SK-N-SH (cell line): ENCODE measurements at regions not wholly inside any gene's neighbourhood (a gene's known extent, or its start where the extent isn't known, plus 50 kb on each side); places are given as distances from the start of the nearest gene placed in this dataset.

Experiments used
- CTCF ChIA-PET: fragments of 300-600, 350-600 bp; formaldehyde crosslinking; extraction: SDS; loops from one replicate; lab custom pipeline; 2021; lab: Yijun Ruan, JAX
- POLR2A ChIA-PET: fragments of 350-600 bp; sonication (Branson Sonifier 250); formaldehyde crosslinking; extraction: SDS; loops from one replicate; lab custom pipeline; 2020; ENCODE audit warnings: antibody characterized with exemption, inconsistent platforms; lab: Yijun Ruan, JAX
- DNase-seq: peaks from one replicate; pipeline ENCODE4 v3.0.0; 2012
- H2AFZ ChIP-seq: fragments of 200-600 bp; sonication (generic); 2 replicates; pipeline ENCODE4 v1.8.1; 2016; ENCODE audit warnings: antibody characterized with exemption, mild to moderate bottlenecking, low read depth
- H3F3A ChIP-seq: fragments of 200-600 bp; sonication (generic); replicated peaks from 2 replicates; pipeline ENCODE3; 2016; ENCODE audit warnings: antibody characterized with exemption, mild to moderate bottlenecking; ENCODE audit not compliant: insufficient read depth
- H3K27ac ChIP-seq, 2 experiments: fragments of 200-500 bp in 1 of 2; fragments of 200-600 bp in 1 of 2; sonication (Bioruptor generic) in 1 of 2; sonication (generic), shearing (Covaris generic) in 1 of 2; 2 replicates each; pipeline versions ENCODE4 v1.5.1 to v1.6.1; 2014 to 2016; ENCODE audit warnings: low read depth in 2 of 2, inconsistent platforms in 1 of 2, low read length in 1 of 2, mild to moderate bottlenecking in 1 of 2, mixed read lengths in 1 of 2
- H3K27me3 ChIP-seq: fragments of 200-600 bp; sonication (generic), shearing (Covaris generic); 2 replicates; pipeline ENCODE4 v1.6.1; 2016; ENCODE audit warnings: mixed run types; ENCODE audit not compliant: insufficient read depth
- H3K36me3 ChIP-seq, 2 experiments: fragments of 200-500 bp in 1 of 2; fragments of 200-600 bp in 1 of 2; sonication (Bioruptor generic) in 1 of 2; sonication (generic) in 1 of 2; replicated peaks in 1 of 2; 2 replicates each; pipeline versions ENCODE3 to v1.5.1; 2014 to 2016; ENCODE audit warnings: low read length in 1 of 2, mild to moderate bottlenecking in 1 of 2; ENCODE audit not compliant: insufficient read depth in 2 of 2, control insufficient read depth in 1 of 2
- H3K4me1 ChIP-seq, 2 experiments: fragments of 200-500 bp in 1 of 2; fragments of 200-600 bp in 1 of 2; sonication (Bioruptor generic) in 1 of 2; sonication (generic), shearing (Covaris generic) in 1 of 2; 2 replicates each; pipeline versions ENCODE4 v1.5.1 to v1.6.1; 2014 to 2016; ENCODE audit warnings: low read depth in 1 of 2, low read length in 1 of 2, mixed run types in 1 of 2; ENCODE audit not compliant: insufficient read depth in 2 of 2, control insufficient read depth in 1 of 2
- H3K4me2 ChIP-seq: fragments of 200-600 bp; sonication (generic), shearing (Covaris generic); 2 replicates; pipeline ENCODE4 v1.6.1; 2017; ENCODE audit warnings: mixed run types
- H3K4me3 ChIP-seq, 2 experiments: fragments of 200-500 bp in 1 of 2; fragments of 200-600 bp in 1 of 2; sonication (Bioruptor generic) in 1 of 2; sonication (generic), shearing (Covaris generic) in 1 of 2; 2 replicates each; pipeline versions ENCODE4 v1.5.1 to v1.8.1; 2014 to 2016; ENCODE audit warnings: low read depth in 2 of 2, inconsistent platforms in 1 of 2, low read length in 1 of 2, mild to moderate bottlenecking in 1 of 2, mixed read lengths in 1 of 2, moderate library complexity in 1 of 2
- H3K79me2 ChIP-seq: fragments of 200-600 bp; sonication (generic); 2 replicates; pipeline ENCODE4 v1.8.1; 2017; ENCODE audit warnings: mild to moderate bottlenecking; ENCODE audit not compliant: insufficient read depth
- H3K9ac ChIP-seq: fragments of 200-600 bp; sonication (generic); 2 replicates; pipeline ENCODE4 v1.6.1; 2017; ENCODE audit warnings: mixed run types
- H3K9me2 ChIP-seq: fragments of 200-600 bp; sonication (generic); 2 replicates; pipeline ENCODE4 v1.6.1; 2017; ENCODE audit warnings: mixed run types
- H3K9me3 ChIP-seq: fragments of 200-600 bp; sonication (generic); 2 replicates; pipeline ENCODE4 v1.6.1; 2017; ENCODE audit warnings: mixed run types, mild to moderate bottlenecking, moderate library complexity
- H4K20me1 ChIP-seq: fragments of 200-600 bp; sonication (generic); 2 replicates; pipeline ENCODE4 v1.6.1; 2017; ENCODE audit warnings: mild to moderate bottlenecking, mixed run types; ENCODE audit not compliant: insufficient read depth
- CTCF ChIP-seq: fragments of 200-600 bp; sonication (generic); IDR thresholded peaks from 2 replicates; pipeline ENCODE4 v1.6.1; 2017; ENCODE audit warnings: antibody characterized with exemption, mild to moderate bottlenecking, moderate library complexity
- ELF1 ChIP-seq: IDR thresholded peaks from 2 replicates; pipeline ENCODE4 v1.4.0; 2012
- EZH2phosphoT487 ChIP-seq: fragments of 200-600 bp; sonication (generic); IDR thresholded peaks from 2 replicates; pipeline ENCODE4 v1.6.1; 2017; ENCODE audit warnings: low read depth, mixed run types, mild to moderate bottlenecking, antibody characterized with exemption, moderate library complexity, borderline replicate concordance
- GABPA ChIP-seq: IDR thresholded peaks from 2 replicates; pipeline ENCODE4 v1.4.0; 2012; ENCODE audit warnings: low read depth, mild to moderate bottlenecking
- JUND ChIP-seq: IDR thresholded peaks from 2 replicates; pipeline ENCODE4 v1.4.0; 2012
- RCOR1 ChIP-seq: fragments of 150-350 bp; IDR thresholded peaks from 2 replicates; pipeline ENCODE4 v1.6.1; 2017; ENCODE audit warnings: antibody characterized with exemption, low read length
- RFX5 ChIP-seq: IDR thresholded peaks from 2 replicates; pipeline ENCODE4 v1.6.1; 2012; ENCODE audit warnings: mild to moderate bottlenecking, improper control_type of control experiment, low read length
- SIN3A ChIP-seq: IDR thresholded peaks from 2 replicates; pipeline ENCODE4 v1.6.1; 2012; ENCODE audit warnings: low read depth, mild to moderate bottlenecking, low read length, moderate library complexity, borderline replicate concordance
- YY1 ChIP-seq: IDR thresholded peaks from 2 replicates; pipeline ENCODE4 v1.4.0; 2012; ENCODE audit warnings: low read depth, mild to moderate bottlenecking
- WGBS: methylation state at CpG from one replicate; pipeline ENCODE4 v1.1.6; 2017; ENCODE audit warnings: low lambda C conversion rate; 5-methylcytosine and 5-hydroxymethylcytosine counted together
- TF ChIP-seq, protein P1 (sequence below): fragments of 150-350 bp; IDR thresholded peaks from 2 replicates; pipeline ENCODE4 v1.6.1; 2016; ENCODE audit warnings: mild to moderate bottlenecking, low read depth, low read length
- TF ChIP-seq, protein P2 (sequence below): IDR thresholded peaks from 2 replicates; pipeline ENCODE4 v1.6.1; 2012; ENCODE audit warnings: mild to moderate bottlenecking, low read depth, low read length, moderate library complexity
- TF ChIP-seq, protein P3 (sequence below): IDR thresholded peaks from 2 replicates; pipeline ENCODE4 v1.4.0; 2012; ENCODE audit warnings: low read depth, borderline replicate concordance

DNA sequence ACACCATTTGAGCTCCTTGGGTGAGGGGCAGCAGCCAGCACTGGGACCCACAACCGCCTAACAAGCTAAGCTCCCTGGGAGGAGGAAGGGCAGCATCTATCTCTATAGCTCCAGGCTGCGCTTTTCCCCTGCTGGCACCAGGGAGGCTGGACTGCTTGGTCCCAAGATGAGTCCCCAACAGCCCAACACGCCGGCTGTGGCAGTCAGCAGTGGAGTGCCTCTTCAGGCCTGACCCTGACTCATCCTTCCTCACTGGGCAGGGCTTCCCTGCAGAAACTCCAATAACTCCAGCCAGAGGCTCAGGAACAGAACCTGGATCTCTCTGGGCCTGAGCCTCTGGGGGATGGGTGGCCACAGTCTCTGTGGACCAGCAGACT is 113.7 kb upstream of the ADAMTS16 start:
- POLR2A ChIA-PET = no interaction called here
- no peak for DNase-seq
- WGBS = no CpG with 5 or more reads among the region's 4 CpGs

More for the DNA sequence above, 113.7 kb upstream of the ADAMTS16 start:
- H3K36me3 ChIP-seq = no peaks in the 10 kb centered on the region
- TF ChIP-seq EZH2phosphoT487 = no peak
- TF ChIP-seq, protein P1, sequence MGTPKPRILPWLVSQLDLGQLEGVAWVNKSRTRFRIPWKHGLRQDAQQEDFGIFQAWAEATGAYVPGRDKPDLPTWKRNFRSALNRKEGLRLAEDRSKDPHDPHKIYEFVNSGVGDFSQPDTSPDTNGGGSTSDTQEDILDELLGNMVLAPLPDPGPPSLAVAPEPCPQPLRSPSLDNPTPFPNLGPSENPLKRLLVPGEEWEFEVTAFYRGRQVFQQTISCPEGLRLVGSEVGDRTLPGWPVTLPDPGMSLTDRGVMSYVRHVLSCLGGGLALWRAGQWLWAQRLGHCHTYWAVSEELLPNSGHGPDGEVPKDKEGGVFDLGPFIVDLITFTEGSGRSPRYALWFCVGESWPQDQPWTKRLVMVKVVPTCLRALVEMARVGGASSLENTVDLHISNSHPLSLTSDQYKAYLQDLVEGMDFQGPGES = no peak
- TF ChIP-seq, protein P2, sequence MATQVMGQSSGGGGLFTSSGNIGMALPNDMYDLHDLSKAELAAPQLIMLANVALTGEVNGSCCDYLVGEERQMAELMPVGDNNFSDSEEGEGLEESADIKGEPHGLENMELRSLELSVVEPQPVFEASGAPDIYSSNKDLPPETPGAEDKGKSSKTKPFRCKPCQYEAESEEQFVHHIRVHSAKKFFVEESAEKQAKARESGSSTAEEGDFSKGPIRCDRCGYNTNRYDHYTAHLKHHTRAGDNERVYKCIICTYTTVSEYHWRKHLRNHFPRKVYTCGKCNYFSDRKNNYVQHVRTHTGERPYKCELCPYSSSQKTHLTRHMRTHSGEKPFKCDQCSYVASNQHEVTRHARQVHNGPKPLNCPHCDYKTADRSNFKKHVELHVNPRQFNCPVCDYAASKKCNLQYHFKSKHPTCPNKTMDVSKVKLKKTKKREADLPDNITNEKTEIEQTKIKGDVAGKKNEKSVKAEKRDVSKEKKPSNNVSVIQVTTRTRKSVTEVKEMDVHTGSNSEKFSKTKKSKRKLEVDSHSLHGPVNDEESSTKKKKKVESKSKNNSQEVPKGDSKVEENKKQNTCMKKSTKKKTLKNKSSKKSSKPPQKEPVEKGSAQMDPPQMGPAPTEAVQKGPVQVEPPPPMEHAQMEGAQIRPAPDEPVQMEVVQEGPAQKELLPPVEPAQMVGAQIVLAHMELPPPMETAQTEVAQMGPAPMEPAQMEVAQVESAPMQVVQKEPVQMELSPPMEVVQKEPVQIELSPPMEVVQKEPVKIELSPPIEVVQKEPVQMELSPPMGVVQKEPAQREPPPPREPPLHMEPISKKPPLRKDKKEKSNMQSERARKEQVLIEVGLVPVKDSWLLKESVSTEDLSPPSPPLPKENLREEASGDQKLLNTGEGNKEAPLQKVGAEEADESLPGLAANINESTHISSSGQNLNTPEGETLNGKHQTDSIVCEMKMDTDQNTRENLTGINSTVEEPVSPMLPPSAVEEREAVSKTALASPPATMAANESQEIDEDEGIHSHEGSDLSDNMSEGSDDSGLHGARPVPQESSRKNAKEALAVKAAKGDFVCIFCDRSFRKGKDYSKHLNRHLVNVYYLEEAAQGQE = no peak
- no peak for TF ChIP-seq RCOR1
- TF ChIP-seq, protein P3, sequence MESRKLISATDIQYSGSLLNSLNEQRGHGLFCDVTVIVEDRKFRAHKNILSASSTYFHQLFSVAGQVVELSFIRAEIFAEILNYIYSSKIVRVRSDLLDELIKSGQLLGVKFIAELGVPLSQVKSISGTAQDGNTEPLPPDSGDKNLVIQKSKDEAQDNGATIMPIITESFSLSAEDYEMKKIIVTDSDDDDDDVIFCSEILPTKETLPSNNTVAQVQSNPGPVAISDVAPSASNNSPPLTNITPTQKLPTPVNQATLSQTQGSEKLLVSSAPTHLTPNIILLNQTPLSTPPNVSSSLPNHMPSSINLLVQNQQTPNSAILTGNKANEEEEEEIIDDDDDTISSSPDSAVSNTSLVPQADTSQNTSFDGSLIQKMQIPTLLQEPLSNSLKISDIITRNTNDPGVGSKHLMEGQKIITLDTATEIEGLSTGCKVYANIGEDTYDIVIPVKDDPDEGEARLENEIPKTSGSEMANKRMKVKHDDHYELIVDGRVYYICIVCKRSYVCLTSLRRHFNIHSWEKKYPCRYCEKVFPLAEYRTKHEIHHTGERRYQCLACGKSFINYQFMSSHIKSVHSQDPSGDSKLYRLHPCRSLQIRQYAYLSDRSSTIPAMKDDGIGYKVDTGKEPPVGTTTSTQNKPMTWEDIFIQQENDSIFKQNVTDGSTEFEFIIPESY = no peak
- TF ChIP-seq GABPA = no peak
- TF ChIP-seq RFX5 = no peak
- no peak for TF ChIP-seq CTCF
- no peak for TF ChIP-seq ELF1
- TF ChIP-seq JUND = no peak
- TF ChIP-seq YY1 = no peak
- no peak for TF ChIP-seq SIN3A
- H3K4me2 ChIP-seq = 0 out of 2 replicates have a peak overlapping the region, but pooled peaks have one; percentile 66
- CTCF ChIA-PET = interaction anchor here (1.1 to 1.8 kb wide), 2 partner anchors 85 to 370 kb away, joined by 3 read pairs; no protein-coding TSS in a partner anchor
- no peaks in the 10 kb centered on the region for H3K9me3 ChIP-seq
- H3K79me2 ChIP-seq = no peaks in the 10 kb centered on the region
- peak overlapping the region; percentile 97 for H2AFZ ChIP-seq
- H3K27me3 ChIP-seq = no peaks in the 10 kb centered on the region
- H4K20me1 ChIP-seq = no peaks in the 10 kb centered on the region
- H3K27ac ChIP-seq = peak overlapping the region in 1 of 2 experiments; percentile 31; a peak in 2 of 4 replicates
- H3K9ac ChIP-seq = no peak overlapping the region
- H3K4me1 ChIP-seq = peaks cover 0 to 8% of the 10 kb centered on the region in 2 experiments; a peak in 1 of 4 replicates
- no peaks in the 10 kb centered on the region for H3F3A ChIP-seq
- no peaks in the 10 kb centered on the region for H3K9me2 ChIP-seq
- H3K4me3 ChIP-seq = peak overlapping the region in 1 of 2 experiments; percentile 68; a peak in 1 of 4 replicates
